H1 (cell line): ENCODE measurements at regions not wholly inside any gene's neighbourhood (a gene's known extent, or its start where the extent isn't known, plus 50 kb on each side); places are given as distances from the start of the nearest gene placed in this dataset.

Experiments
- CTCF ChIA-PET: fragments of 300-600 bp; sonication (Branson Sonifier 250); formaldehyde crosslinking; loops from one replicate; lab custom pipeline; 2021; ENCODE audit not compliant: partially characterized antibody; lab: Charles Lee
- POLR2A ChIA-PET: fragments of 300-600 bp; sonication (Branson Sonifier 250); formaldehyde crosslinking; loops from one replicate; lab custom pipeline; 2021; ENCODE audit warnings: inconsistent platforms; ENCODE audit not compliant: partially characterized antibody; lab: Charles Lee
- DNase-seq, 2 experiments: peaks; one replicate each; pipeline versions ENCODE4 v3.0.0 to v3.0.0-alpha.2; 2010 to 2022; ENCODE audit warnings: low spot score in 2 of 2, low read depth in 1 of 2, mixed read lengths in 1 of 2
- FAIRE-seq: peaks from 2 replicates; lab custom pipeline; 2011; peaks lifted over from hg19 to GRCh38; lab: Jason Lieb, UNC
- H2AFZ ChIP-seq: 2 replicates; pipeline ENCODE4 v1.8.1; 2012; ENCODE audit warnings: low read length, inconsistent platforms
- H2AK5ac ChIP-seq: 2 replicates; pipeline ENCODE4 v1.6.1; 2013; ENCODE audit warnings: low read depth, low read length
- H2BK120ac ChIP-seq: replicated peaks from 2 replicates; pipeline ENCODE3; 2013; ENCODE audit warnings: low read depth, low read length, inconsistent platforms
- H2BK12ac ChIP-seq: 2 replicates; pipeline ENCODE4 v1.6.1; 2013; ENCODE audit warnings: low read depth, low read length
- H2BK15ac ChIP-seq: 2 replicates; pipeline ENCODE4 v1.6.1; 2013; ENCODE audit warnings: low read length
- H2BK20ac ChIP-seq: 2 replicates; pipeline ENCODE4 v1.6.1; 2013; ENCODE audit warnings: low read length
- H2BK5ac ChIP-seq: 2 replicates; pipeline ENCODE4 v1.6.1; 2013; ENCODE audit warnings: low read depth, low read length
- H3K14ac ChIP-seq: 2 replicates; pipeline ENCODE4 v1.6.1; 2013; ENCODE audit warnings: inconsistent platforms; ENCODE audit not compliant: insufficient read length
- H3K18ac ChIP-seq: 2 replicates; pipeline ENCODE4 v1.6.1; 2013; ENCODE audit warnings: low read length; ENCODE audit errors: extremely low read depth
- H3K23ac ChIP-seq: 2 replicates; pipeline ENCODE4 v1.6.1; 2013; ENCODE audit warnings: inconsistent platforms; ENCODE audit not compliant: insufficient read length
- H3K23me2 ChIP-seq: 2 replicates; pipeline ENCODE4 v1.6.1; 2013; ENCODE audit warnings: low read depth, low read length
- H3K27ac ChIP-seq: 2 replicates; pipeline ENCODE4 v1.6.1; 2011; ENCODE audit warnings: low read depth, low read length, inconsistent platforms
- H3K27me3 ChIP-seq, 4 experiments: replicated peaks in 1 of 4; 1 replicate in 1 of 4; 2 replicates in 3 of 4; pipeline versions ENCODE4 v1.6.1 to v1.8.1; 2011 to 2013; ENCODE audit warnings: low read length in 3 of 4, mild to moderate bottlenecking in 3 of 4, inconsistent platforms in 2 of 4, mixed read lengths in 2 of 4, moderate library complexity in 1 of 4; ENCODE audit not compliant: control insufficient read depth in 3 of 4, insufficient read depth in 3 of 4; ENCODE audit errors: extremely low read depth in 1 of 4
- H3K36me3 ChIP-seq, 4 experiments: 2 replicates each; pipeline versions ENCODE4 v1.6.1 to v1.8.1; 2011 to 2013; ENCODE audit warnings: mild to moderate bottlenecking in 4 of 4, low read length in 3 of 4, moderate library complexity in 2 of 4, control low read depth in 1 of 4, inconsistent platforms in 1 of 4; ENCODE audit not compliant: insufficient read depth in 4 of 4, control insufficient read depth in 2 of 4
- H3K4ac ChIP-seq: replicated peaks from 2 replicates; pipeline ENCODE3; 2013; ENCODE audit warnings: low read length, low read depth, mixed read lengths, inconsistent platforms; ENCODE audit not compliant: insufficient read length
- H3K4me1 ChIP-seq, 4 experiments: replicated peaks in 1 of 4; 1 replicate in 1 of 4; 2 replicates in 3 of 4; pipeline versions ENCODE4 v1.6.1 to v1.8.1; 2011 to 2013; ENCODE audit warnings: low read length in 3 of 4, inconsistent platforms in 2 of 4, mixed read lengths in 1 of 4; ENCODE audit not compliant: insufficient read depth in 4 of 4, control insufficient read depth in 3 of 4
- H3K4me2 ChIP-seq, 2 experiments: 2 replicates each; pipeline versions ENCODE4 v1.6.1 to v1.8.1; 2011 to 2013; ENCODE audit warnings: low read depth in 2 of 2, low read length in 2 of 2, control low read depth in 1 of 2, inconsistent platforms in 1 of 2, mild to moderate bottlenecking in 1 of 2; ENCODE audit not compliant: insufficient read depth in 1 of 2
- H3K4me3 ChIP-seq, 4 experiments: fragments of 200-600, 300-600 bp in 1 of 4; sonication (generic), shearing (Covaris generic), sonication (Bioruptor Twin) in 1 of 4; 2 replicates each; pipeline versions ENCODE4 v1.5.1 to v1.8.1; 2011 to 2016; ENCODE audit warnings: low read length in 4 of 4, low read depth in 3 of 4, control low read depth in 2 of 4, inconsistent platforms in 2 of 4, mild to moderate bottlenecking in 2 of 4, mixed read lengths in 1 of 4, moderate library complexity in 1 of 4; ENCODE audit not compliant: insufficient read depth in 2 of 4; ENCODE audit errors: extremely low read depth in 1 of 4
- H3K56ac ChIP-seq: replicated peaks from 2 replicates; pipeline ENCODE3; 2013; ENCODE audit warnings: low read depth, mild to moderate bottlenecking, mixed read lengths, low read length, inconsistent platforms; ENCODE audit not compliant: insufficient read length
- H3K79me1 ChIP-seq: 2 replicates; pipeline ENCODE4 v1.6.1; 2013; ENCODE audit warnings: low read depth, low read length, control low read depth
- H3K79me2 ChIP-seq, 2 experiments: 2 replicates each; pipeline versions ENCODE4 v1.6.1 to v1.8.1; 2012 to 2013; ENCODE audit warnings: low read length in 2 of 2, mild to moderate bottlenecking in 2 of 2, inconsistent platforms in 1 of 2; ENCODE audit not compliant: insufficient read depth in 2 of 2, control insufficient read depth in 1 of 2
- H3K9ac ChIP-seq, 4 experiments: replicated peaks in 1 of 4; 1 replicate in 1 of 4; 2 replicates in 3 of 4; pipeline versions ENCODE4 v1.6.1 to v1.8.1; 2011 to 2013; ENCODE audit warnings: low read depth in 3 of 4, low read length in 3 of 4, control low read depth in 2 of 4, mild to moderate bottlenecking in 2 of 4, moderate library complexity in 2 of 4, inconsistent platforms in 1 of 4; ENCODE audit errors: extremely low read depth in 1 of 4
- H3K9me3 ChIP-seq, 2 experiments: 2 replicates each; pipeline versions ENCODE4 v1.6.1 to v1.8.1; 2012 to 2013; ENCODE audit warnings: mild to moderate bottlenecking in 2 of 2, moderate library complexity in 2 of 2, control low read depth in 1 of 2, inconsistent platforms in 1 of 2, low read depth in 1 of 2, low read length in 1 of 2, mixed read lengths in 1 of 2; ENCODE audit not compliant: insufficient read depth in 2 of 2
- H4K20me1 ChIP-seq, 2 experiments: replicated peaks in 1 of 2; 2 replicates each; pipeline versions ENCODE3 to v1.8.1; 2011 to 2013; ENCODE audit warnings: inconsistent platforms in 2 of 2, low read length in 2 of 2, mild to moderate bottlenecking in 1 of 2; ENCODE audit not compliant: insufficient read depth in 2 of 2, control insufficient read depth in 1 of 2
- H4K5ac ChIP-seq: 2 replicates; pipeline ENCODE4 v1.6.1; 2013; ENCODE audit warnings: low read length, low read depth, mixed read lengths, inconsistent platforms; ENCODE audit not compliant: insufficient read length
- H4K8ac ChIP-seq: 2 replicates; pipeline ENCODE4 v1.8.0; 2013; ENCODE audit warnings: mild to moderate bottlenecking, moderate library complexity, low read length, inconsistent platforms; ENCODE audit not compliant: insufficient read depth; ENCODE audit errors: extremely low read depth
- H4K91ac ChIP-seq: replicated peaks from 2 replicates; pipeline ENCODE3; 2013; ENCODE audit warnings: low read length, mixed read lengths, inconsistent platforms; ENCODE audit not compliant: insufficient read length
- ATF2 ChIP-seq: IDR thresholded peaks from 2 replicates; pipeline ENCODE4 v1.6.1; 2012; ENCODE audit warnings: low read length, inconsistent platforms
- BACH1 ChIP-seq: IDR thresholded peaks from 2 replicates; pipeline ENCODE4 v1.6.1; 2012; ENCODE audit warnings: low read length, improper control_type of control experiment
- CBX5 ChIP-seq: fragments of 300-800, 300-1000 bp; sonication (generic); IDR thresholded peaks from 2 replicates; pipeline ENCODE4 v1.7.1; 2016; ENCODE audit warnings: antibody characterized with exemption, low read length, low read depth
- CEBPB ChIP-seq: IDR thresholded peaks from 2 replicates; pipeline ENCODE4 v1.6.1; 2012; ENCODE audit warnings: low read depth, low read length
- GABPA ChIP-seq: IDR thresholded peaks from 2 replicates; pipeline ENCODE4 v1.6.1; 2011; ENCODE audit warnings: mild to moderate bottlenecking, low read length, moderate library complexity, borderline replicate concordance; ENCODE audit not compliant: insufficient read depth
- KDM1A ChIP-seq: fragments of 200-600, 300-600 bp; sonication (generic); IDR thresholded peaks from 2 replicates; pipeline ENCODE4 v1.7.1; 2016; ENCODE audit warnings: mild to moderate bottlenecking, low read length, borderline replicate concordance
- RXRA ChIP-seq: IDR thresholded peaks from 2 replicates; pipeline ENCODE4 v1.6.1; 2011; ENCODE audit warnings: low read depth, mild to moderate bottlenecking, low read length, moderate library complexity; ENCODE audit not compliant: insufficient read depth
- SRF ChIP-seq: IDR thresholded peaks from 2 replicates; pipeline ENCODE4 v1.6.1; 2011; ENCODE audit warnings: mild to moderate bottlenecking, low read depth, low read length, moderate library complexity
- SUZ12 ChIP-seq: fragments of 200-600 bp; sonication (generic); IDR thresholded peaks from 2 replicates; pipeline ENCODE4 v1.6.1; 2012; ENCODE audit warnings: mild to moderate bottlenecking, inconsistent platforms, low read length, moderate library complexity, mixed read lengths
- WGBS, 2 experiments: shearing (Covaris generic) in 1 of 2; methylation state at CpG; one replicate each; pipeline versions ENCODE4 v1.1.6 to v1.1.7; 2013 to 2015; ENCODE audit warnings: low lambda C conversion rate in 2 of 2, mixed read lengths in 2 of 2, inconsistent platforms in 1 of 2, low coverage in 1 of 2, missing lambda C conversion rate in 1 of 2; ENCODE audit not compliant: insufficient replicate concordance in 2 of 2, insufficient coverage in 1 of 2, insufficient read length in 1 of 2; ENCODE audit errors: extremely low coverage in 1 of 2, missing lambda C conversion rate in 1 of 2; 5-methylcytosine and 5-hydroxymethylcytosine counted together

GRCh38 chr5:68033029-68033428 is 182.5 kb upstream of the PIK3R1 start:
- H3K4ac ChIP-seq = no peak overlapping the region
- H3K27me3 ChIP-seq = no peaks in the 10 kb centered on the region
- H3K4me1 ChIP-seq = no peaks in the 10 kb centered on the region
- no peaks in the 10 kb centered on the region for H3K23me2 ChIP-seq
- FAIRE-seq (no peak), DNase-seq (no peak)
- no peak overlapping the region for H2BK5ac ChIP-seq
- no peak overlapping the region for H2BK12ac ChIP-seq
- H3K27ac ChIP-seq = no peak overlapping the region
- CTCF ChIA-PET = no interaction called here
- H2AK5ac ChIP-seq = no peak overlapping the region
- no peak overlapping the region for H4K8ac ChIP-seq
- no peak overlapping the region for H3K9ac ChIP-seq
- H3K4me3 ChIP-seq = no peak overlapping the region
- no peaks in the 10 kb centered on the region for H3K36me3 ChIP-seq
- no peak overlapping the region for H2BK120ac ChIP-seq
- H4K5ac ChIP-seq = no peak overlapping the region
- no peak overlapping the region for H3K56ac ChIP-seq
- TF ChIP-seq BACH1 (no peak), KDM1A (no peak), SRF (no peak), ATF2 (no peak), CEBPB (no peak), CBX5 (no peak), RXRA (no peak), GABPA (no peak), SUZ12 (no peak)
- H3K14ac ChIP-seq = no peak overlapping the region
- no peaks in the 10 kb centered on the region for H3K79me1 ChIP-seq
- H2BK20ac ChIP-seq = no peak overlapping the region
- no peaks in the 10 kb centered on the region for H3K79me2 ChIP-seq
- H2BK15ac ChIP-seq = no peak overlapping the region
- no peak overlapping the region for H3K18ac ChIP-seq
- 87% methylated on average over 5 of the region's 5 CpGs; no CpG with 5 or more reads in 1 of the 2 experiments for WGBS, 2 experiments
- no peak overlapping the region for H4K91ac ChIP-seq
- no peaks in the 10 kb centered on the region for H4K20me1 ChIP-seq
- no peak overlapping the region for H2AFZ ChIP-seq
- no peaks in the 10 kb centered on the region for H3K9me3 ChIP-seq
- POLR2A ChIA-PET = no interaction called here
- H3K23ac ChIP-seq = no peak overlapping the region
- H3K4me2 ChIP-seq = no peak overlapping the region
